ENCODE measurements at regions not wholly inside any gene's neighbourhood (a gene's known extent, or its start where the extent isn't known, plus 50 kb on each side); places are given as distances from the start of the nearest gene placed in this dataset.

- no peak for TF ChIP-seq CTCF (IDR thresholded peaks at IDR 0.05; ENCODE audit: low read depth, low read length)
- TF ChIP-seq EZH2phosphoT487 (IDR thresholded peaks at IDR 0.05; ENCODE audit: low read depth): no peak
These were observed 92.0 kb upstream of the SLC4A7 start for GRCh38 chr3:27576171-27576570.

Data from OCI-LY3 (cell line).